GM08714 (cell line): ENCODE measurements at regions not wholly inside any gene's neighbourhood (a gene's known extent, or its start where the extent isn't known, plus 50 kb on each side); places are given as distances from the start of the nearest gene placed in this dataset.
"Not testable (repeated sequence)": the region's sequence is repeated elsewhere in the genome, so short reads cannot be mapped to it uniquely, and the experiment has no call there.

Experiments used
- H3K4me3 ChIP-seq: fragments of 200-500 bp; sonication (Bioruptor generic); 2 replicates; pipeline ENCODE4 v1.5.1; 2014; ENCODE audit warnings: mild to moderate bottlenecking, low read length, inconsistent platforms
- ZNF274 ChIP-seq: IDR thresholded peaks from 2 replicates; pipeline ENCODE4 v1.6.1; 2012; ENCODE audit warnings: mild to moderate bottlenecking, low read depth, low read length

DNA sequence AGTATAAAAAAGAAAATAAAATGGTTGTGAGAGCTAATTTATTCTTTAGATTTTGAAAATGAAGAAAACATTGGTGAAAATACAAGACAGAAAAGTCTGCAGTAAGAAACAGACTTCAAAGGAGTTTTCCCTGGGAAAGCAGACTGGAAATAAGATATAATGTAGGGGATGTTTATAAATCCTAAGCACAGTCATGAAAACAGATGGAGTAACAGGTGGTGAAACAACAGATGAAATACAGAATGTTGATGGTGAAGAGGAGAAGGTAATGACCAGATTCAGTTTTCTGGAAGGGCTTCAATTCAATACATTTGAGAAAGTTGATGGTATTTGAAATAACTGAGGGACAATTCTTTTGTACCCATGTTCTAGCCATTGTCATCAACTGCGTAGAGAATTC lies 353.9 kb downstream of the CHL1 start:
- TF ChIP-seq ZNF274 = no peak
- no peak overlapping the region for H3K4me3 ChIP-seq

- H3K4me3 ChIP-seq = no peak overlapping the region
- no peak for TF ChIP-seq ZNF274
These were observed 361.4 kb downstream of the CHL1 start for GRCh38 chr3:557972-558371.

DNA sequence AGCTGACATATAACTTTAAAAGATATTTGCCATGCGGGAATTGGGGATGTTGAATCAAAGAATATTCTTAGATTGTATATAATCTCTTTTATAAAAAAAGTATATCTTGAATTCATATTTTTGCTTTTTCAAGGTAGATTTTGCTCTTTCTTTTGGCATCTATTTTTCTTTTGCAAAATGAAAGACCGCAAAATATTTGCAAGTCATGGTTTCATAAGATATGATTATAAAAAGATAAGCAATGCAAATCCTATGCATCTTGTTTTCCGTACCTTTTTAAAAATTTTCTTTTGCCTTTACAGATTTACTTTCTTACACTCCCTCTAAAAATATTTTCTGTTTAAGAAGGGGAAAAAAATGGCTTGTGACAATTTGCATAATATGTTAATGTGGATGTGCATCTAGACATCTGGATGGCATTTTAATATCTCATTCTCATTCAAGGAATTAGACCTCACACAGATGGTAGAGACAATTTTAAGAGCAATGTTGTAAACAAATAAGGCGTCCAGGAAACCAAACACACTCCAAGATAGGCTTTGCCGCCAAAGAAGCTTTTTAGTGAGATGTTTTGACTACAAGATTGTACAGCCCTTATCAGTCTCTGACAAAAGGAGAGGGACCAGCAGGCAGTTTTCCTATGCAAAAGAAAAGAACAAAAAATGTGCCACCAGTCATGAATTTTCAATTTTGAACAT lies 371.1 kb downstream of the CHL1 start:
- no peak overlapping the region for H3K4me3 ChIP-seq
- no peak for TF ChIP-seq ZNF274

- H3K4me3 ChIP-seq = not testable (repeated sequence)
These were observed 383.0 kb downstream of the CHL1 start for GRCh38 chr3:579529-579928.

- H3K4me3 ChIP-seq = not testable (repeated sequence)
These were observed 392.5 kb downstream of the CHL1 start for GRCh38 chr3:589066-589465.

DNA sequence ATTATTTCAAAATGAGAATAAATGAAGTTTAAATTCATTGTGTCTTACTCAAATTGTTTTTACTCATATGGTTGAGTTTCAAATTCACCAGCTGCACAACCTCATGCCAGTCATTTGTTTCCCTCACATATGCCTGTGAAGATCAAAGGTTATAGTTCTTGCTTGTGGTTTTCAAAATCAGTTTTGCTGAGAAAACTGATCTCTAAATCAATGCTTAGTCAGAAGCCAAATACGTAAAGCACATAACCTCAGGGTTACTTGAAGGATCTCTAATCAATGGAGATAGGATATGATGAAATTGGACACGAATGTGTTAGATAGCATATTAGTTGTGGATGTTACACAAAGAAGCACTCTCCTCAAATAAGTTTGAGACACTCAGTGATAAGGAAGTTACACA lies 400.7 kb downstream of the CHL1 start:
- H3K4me3 ChIP-seq = not testable (repeated sequence)

DNA sequence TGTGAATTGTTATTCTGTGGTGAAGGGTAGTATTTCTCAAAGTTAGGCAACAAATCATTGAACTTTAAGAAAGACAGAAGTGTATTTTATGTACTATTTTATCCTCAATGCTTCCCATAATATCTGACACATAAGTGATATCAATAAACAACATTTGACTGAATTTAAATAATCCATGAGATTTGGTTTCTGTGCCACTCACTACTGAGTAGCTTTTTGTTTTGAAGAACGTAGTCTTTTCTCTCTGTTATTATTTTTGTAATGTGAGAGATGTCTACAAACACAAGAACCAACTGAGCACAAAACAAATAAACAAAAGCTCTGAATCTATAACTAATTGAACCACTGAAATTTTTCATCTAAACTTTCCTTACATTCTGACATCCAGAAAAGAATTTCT lies 401.2 kb downstream of the CHL1 start:
- not testable (repeated sequence) for H3K4me3 ChIP-seq

DNA sequence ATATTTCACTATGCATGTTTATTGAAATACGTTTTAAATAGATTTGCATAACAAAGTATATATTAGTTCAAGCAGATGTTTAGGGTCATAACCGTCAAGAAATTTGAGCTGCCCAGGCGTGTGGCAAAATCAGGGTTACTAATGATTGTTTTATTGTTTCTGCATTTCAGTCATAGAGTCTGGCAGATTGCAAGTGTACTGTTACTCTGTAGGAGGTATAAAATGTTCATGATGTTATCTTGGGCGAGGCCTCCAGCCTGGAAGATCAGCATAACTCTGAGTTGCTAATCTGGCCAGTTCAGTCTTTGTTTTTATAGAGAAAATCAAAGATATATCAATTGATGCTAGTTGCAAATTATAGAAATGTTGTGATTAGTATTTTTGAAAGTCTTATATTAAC lies 410.9 kb downstream of the CHL1 start:
- H3K4me3 ChIP-seq = not testable (repeated sequence)

DNA sequence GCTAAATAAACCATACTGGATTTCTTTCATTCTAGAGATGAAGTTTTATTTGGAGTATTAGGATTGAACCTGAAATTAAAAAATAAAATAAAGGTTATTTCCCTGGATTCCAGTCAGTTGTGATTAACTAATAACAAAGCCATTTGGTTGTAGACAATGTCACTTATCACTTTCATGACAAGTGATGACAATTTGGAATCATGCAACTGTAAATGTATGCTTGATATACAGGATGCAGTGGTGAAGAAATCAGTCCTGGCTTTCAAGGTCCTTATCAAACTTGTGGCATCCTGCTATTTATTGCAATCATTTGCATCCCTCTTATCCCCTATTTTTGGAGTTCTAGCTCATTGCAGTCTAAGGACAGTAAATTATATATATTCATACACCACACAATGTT lies 425.2 kb downstream of the CHL1 start:
- TF ChIP-seq ZNF274 = no peak
- no peak overlapping the region for H3K4me3 ChIP-seq

GRCh38 chr3:622314-622713 lies 425.8 kb downstream of the CHL1 start:
- no peak for TF ChIP-seq ZNF274
- no peak overlapping the region for H3K4me3 ChIP-seq

- TF ChIP-seq ZNF274 = no peak
These were observed 427.5 kb downstream of the CHL1 start for GRCh38 chr3:623914-624545.

GRCh38 chr3:632571-633170 lies 436.1 kb downstream of the CHL1 start:
- H3K4me3 ChIP-seq = no peak overlapping the region
- TF ChIP-seq ZNF274 = no peak

More at GRCh38 chr3:623914-624545, 427.5 kb downstream of the CHL1 start:
- H3K4me3 ChIP-seq = no peak overlapping the region

GRCh38 chr3:634511-634910 lies 437.9 kb downstream of the CHL1 start:
- H3K4me3 ChIP-seq = no peak overlapping the region
- no peak for TF ChIP-seq ZNF274

DNA sequence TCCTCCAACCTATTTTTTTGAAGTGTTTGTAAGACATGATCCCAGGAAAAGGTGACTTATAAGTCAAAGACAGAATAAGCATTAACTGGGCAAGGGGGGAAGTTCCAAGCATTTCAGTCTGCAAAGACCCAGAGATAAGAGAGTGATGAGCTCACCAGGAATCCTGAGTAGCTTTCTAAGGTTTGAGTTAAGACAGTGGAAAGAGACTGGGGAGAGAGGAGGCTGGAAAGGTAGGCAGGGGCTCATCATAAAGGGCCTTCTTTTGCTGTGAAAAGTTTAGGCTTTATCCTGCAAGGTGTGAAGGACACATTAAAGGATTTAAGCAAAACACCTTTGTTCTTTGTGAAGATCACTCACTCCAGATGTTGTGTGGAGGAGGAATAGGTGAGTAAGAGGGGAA lies 438.8 kb downstream of the CHL1 start:
- no peak for TF ChIP-seq ZNF274

GRCh38 chr3:643376-643775 lies 446.8 kb downstream of the CHL1 start:
- H3K4me3 ChIP-seq = no peak overlapping the region
- TF ChIP-seq ZNF274 = no peak

More for the DNA sequence above, 438.8 kb downstream of the CHL1 start:
- no peak overlapping the region for H3K4me3 ChIP-seq

DNA sequence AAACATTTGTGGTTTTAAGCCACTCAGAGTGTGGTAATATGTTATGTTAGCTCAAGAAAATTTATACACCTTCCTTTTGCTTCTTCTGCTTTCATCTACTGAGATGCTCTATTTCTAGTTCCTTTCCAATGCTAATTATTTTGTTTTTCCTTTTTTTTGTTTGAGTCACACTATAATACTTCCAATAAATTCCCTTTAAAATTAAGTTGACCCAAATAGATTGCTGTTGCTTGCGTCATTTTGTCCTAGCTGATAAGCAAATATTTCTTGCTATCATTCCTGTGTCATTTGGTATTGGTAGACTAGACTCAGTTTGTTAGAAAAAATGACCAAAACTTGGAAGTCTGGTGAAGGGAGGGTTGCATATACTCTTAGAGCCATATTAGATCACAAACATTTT lies 437.0 kb upstream of the CNTN6 start:
- TF ChIP-seq ZNF274 = no peak
- H3K4me3 ChIP-seq = no peak overlapping the region
